Mesodermal cell (in vitro differentiated cells): ENCODE measurements at regions not wholly inside any gene's neighbourhood (a gene's known extent, or its start where the extent isn't known, plus 50 kb on each side); places are given as distances from the start of the nearest gene placed in this dataset.
"Not testable (repeated sequence)": the region's sequence is repeated elsewhere in the genome, so short reads cannot be mapped to it uniquely, and the experiment has no call there.

Experiments
- H3K27ac ChIP-seq: 2 replicates; pipeline ENCODE4 v1.7.0; 2013; ENCODE audit warnings: mild to moderate bottlenecking, low read depth, low read length, moderate library complexity; ENCODE audit not compliant: severe bottlenecking
- H3K36me3 ChIP-seq: 2 replicates; pipeline ENCODE4 v1.7.1; 2013; ENCODE audit warnings: mild to moderate bottlenecking, low read length, moderate library complexity; ENCODE audit not compliant: control insufficient read depth, insufficient read depth
- H3K4me1 ChIP-seq: one replicate; pipeline ENCODE4 v1.7.1; 2013; ENCODE audit warnings: mild to moderate bottlenecking, low read length; ENCODE audit not compliant: insufficient read depth, control insufficient read depth, poor library complexity, severe bottlenecking
- H3K4me3 ChIP-seq: 2 replicates; pipeline ENCODE4 v1.7.0; 2013; ENCODE audit warnings: low read length, control low read depth, mild to moderate bottlenecking; ENCODE audit not compliant: insufficient read depth, poor library complexity, severe bottlenecking; ENCODE audit errors: extremely low read depth
- H3K9me3 ChIP-seq: 2 replicates; pipeline ENCODE4 v1.7.1; 2013; ENCODE audit warnings: mild to moderate bottlenecking, low read length, moderate library complexity; ENCODE audit not compliant: control insufficient read depth
- WGBS, 2 experiments: methylation state at CpG; one replicate each; pipeline ENCODE4 v1.1.5; 2013; ENCODE audit warnings: missing lambda C conversion rate in 2 of 2; ENCODE audit not compliant: insufficient coverage in 2 of 2; 5-methylcytosine and 5-hydroxymethylcytosine counted together

DNA sequence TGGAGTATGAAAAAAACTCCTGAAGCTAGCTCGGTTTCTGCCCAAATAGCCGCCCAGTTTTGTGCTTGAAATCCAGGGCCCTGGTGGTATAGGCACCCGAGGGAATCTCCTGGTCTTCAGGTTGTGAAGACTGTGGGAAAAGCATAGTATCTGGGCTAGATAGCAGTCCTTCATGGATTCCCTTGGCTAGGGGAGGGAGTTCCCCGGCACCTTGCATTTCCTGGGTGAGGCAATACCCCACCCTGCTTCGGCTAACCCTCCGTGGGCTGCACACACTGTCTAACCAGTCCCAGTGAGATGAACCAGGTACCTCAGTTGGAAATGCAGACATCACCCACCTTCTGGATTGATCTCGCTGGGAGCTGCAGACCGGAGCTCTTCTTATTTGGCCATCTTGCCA, 184.5 kb upstream of the SLC35B3 start:
- no peak overlapping the region for H3K27ac ChIP-seq
- no peaks in the 10 kb centered on the region for H3K9me3 ChIP-seq
- H3K36me3 ChIP-seq = no peaks in the 10 kb centered on the region
- WGBS, 2 experiments = 93 to 94% methylated on average over 3 to 8 of the region's 8 CpGs
- no peak overlapping the region for H3K4me3 ChIP-seq
- peaks cover 7% of the 10 kb centered on the region for H3K4me1 ChIP-seq

DNA sequence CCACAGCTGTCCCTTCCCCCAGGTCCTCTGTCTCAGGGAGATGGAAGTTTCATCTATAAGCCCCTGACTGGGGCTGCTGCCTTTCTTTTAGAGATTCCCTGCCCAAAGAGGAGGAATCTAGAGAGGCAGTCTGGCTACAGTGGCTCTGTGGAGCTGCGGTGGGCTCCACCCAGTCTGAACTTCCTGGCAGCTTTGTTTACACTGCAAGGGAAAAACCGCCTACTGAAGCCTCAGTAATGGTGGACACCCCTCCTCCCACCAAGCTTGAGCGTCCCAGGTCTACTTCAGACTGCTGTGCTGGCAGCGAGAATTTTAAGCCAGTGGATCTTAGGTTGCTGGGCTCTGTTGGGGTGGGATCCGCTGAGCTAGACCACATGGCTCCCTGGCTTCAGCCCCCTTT, 184.1 kb upstream of the SLC35B3 start:
- WGBS, 2 experiments = 76 to 88% methylated on average over 1 to 4 of the region's 5 CpGs

GRCh38 chr6:8608737-8609136, 173.4 kb upstream of the SLC35B3 start:
- no peaks in the 10 kb centered on the region for H3K36me3 ChIP-seq
- H3K27ac ChIP-seq = no peak overlapping the region
- WGBS, 2 experiments = 67 to 100% methylated on average over 1 of the region's 5 CpGs
- H3K9me3 ChIP-seq = no peaks in the 10 kb centered on the region
- H3K4me3 ChIP-seq = no peak overlapping the region
- no peaks in the 10 kb centered on the region for H3K4me1 ChIP-seq

More for the DNA sequence above, 184.1 kb upstream of the SLC35B3 start:
- H3K27ac ChIP-seq, H3K36me3 ChIP-seq, H3K9me3 ChIP-seq, H3K4me3 ChIP-seq, H3K4me1 ChIP-seq: not testable (repeated sequence)

DNA sequence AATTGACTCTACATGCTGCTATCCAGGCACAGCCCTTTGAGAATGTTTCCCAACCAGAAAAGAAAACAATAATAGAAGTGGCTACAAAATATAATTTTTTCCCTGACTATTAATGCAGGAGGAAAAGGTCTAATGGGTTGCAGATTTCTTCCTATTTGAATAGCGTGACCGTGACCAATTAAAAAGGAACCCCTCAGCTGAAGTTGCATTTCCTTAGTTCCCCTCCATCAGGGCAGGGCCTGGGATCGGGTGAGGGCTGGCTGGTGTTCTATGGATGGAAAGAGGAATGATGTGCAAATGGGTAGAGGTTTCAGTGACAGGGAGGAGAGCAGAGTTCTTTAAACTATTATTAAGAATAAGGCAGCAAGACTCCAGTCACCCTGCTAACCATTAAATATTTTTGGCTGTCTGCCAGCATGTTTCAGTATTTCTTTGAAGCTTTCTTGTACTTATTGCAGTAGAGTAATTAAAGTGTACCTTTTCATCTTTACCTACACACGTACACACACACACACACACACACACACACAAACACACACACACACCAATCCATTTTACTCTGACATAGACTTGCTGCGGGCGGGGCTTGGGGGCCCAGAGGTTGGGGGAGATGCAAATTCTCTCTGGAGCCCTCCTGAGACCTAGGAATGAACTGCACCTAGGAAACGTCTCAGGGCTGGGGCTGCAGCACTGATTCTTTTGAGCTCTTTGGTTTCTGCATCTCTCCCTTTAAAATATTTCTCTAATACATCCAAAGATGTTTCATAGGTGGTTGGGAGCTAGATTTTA, 154.8 kb upstream of the SLC35B3 start:
- Histone ChIP-seq H3K4me3 (no peak overlapping the region), H3K27ac (no peak overlapping the region), H3K9me3 (no peaks in the 10 kb centered on the region), H3K36me3 (no peaks in the 10 kb centered on the region), H3K4me1 (no peaks in the 10 kb centered on the region)
- 52% methylated on average over 3 of the region's 7 CpGs; no CpG with 5 or more reads in 1 of the 2 experiments for WGBS, 2 experiments

DNA sequence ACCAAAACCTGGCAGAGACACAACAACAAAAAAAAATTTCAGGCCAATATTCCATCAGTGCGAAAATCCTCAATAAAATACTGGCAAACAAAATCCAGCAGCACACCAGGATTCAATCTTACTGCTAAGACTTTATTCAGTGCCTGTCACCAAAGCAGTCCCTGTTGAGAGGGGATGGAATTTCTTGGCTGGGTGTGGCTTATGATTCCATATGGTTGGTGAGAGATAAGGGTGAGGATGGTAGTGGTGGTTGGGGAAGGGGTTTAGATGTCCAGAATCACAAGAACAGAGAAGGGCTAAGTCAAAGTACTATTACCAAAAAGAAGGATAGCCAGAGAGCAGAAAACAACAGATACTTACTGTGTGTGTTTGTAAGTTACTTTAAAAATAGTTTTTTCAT, 152.8 kb upstream of the SLC35B3 start:
- WGBS, 2 experiments = 100% methylated on average over 1 of the region's 1 CpG; no CpG with 5 or more reads in 1 of the 2 experiments
- Histone ChIP-seq H3K27ac (no peak overlapping the region), H3K4me1 (no peaks in the 10 kb centered on the region), H3K9me3 (no peaks in the 10 kb centered on the region), H3K4me3 (no peak overlapping the region), H3K36me3 (no peaks in the 10 kb centered on the region)

DNA sequence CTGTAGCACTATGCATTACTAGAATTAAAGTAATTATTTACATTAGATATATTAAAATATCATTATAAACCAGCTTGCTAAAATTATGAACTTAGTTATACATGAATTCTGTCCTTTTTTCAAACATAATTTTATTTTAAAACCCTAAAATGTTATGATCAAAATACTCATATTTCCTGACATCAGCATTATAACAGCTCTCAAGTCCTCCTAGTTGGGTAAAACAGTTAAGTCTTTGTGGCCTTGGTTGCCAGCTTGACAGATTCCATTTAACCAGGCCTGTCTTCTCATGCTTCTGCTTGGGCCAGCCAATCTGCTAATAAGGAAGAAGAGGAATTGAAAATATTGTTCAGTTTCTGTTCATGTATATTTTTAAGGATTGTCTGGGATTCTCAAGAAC, 147.9 kb upstream of the SLC35B3 start:
- no peak overlapping the region for H3K27ac ChIP-seq
- H3K9me3 ChIP-seq = no peaks in the 10 kb centered on the region
- H3K4me1 ChIP-seq = peaks cover 5% of the 10 kb centered on the region
- H3K4me3 ChIP-seq = no peak overlapping the region
- H3K36me3 ChIP-seq = no peaks in the 10 kb centered on the region

DNA sequence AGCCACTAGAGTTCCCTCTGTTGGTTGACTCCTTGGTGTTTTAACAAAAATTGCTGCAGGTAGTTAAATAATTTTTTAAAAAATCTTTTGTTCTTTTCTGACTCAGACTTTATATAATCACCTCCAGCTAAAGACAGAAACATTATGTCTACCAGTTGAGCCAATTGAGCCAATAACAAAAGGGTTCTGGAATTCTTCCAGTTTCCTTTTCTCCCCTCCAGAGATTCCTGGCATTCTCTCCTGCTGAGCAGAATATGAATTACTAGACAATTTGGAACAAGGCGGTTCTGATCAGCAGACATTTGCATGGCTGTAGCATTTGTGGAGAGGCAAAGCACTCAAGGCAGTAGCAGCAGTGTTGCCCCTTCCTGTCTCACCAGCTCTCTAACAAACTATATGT, 144.0 kb upstream of the SLC35B3 start:
- H3K36me3 ChIP-seq = no peaks in the 10 kb centered on the region
- WGBS, 2 experiments = 83 to 100% methylated on average over 1 of the region's 1 CpG
- H3K4me1 ChIP-seq = peaks cover 5% of the 10 kb centered on the region
- no peaks in the 10 kb centered on the region for H3K9me3 ChIP-seq
- no peak overlapping the region for H3K4me3 ChIP-seq
- H3K27ac ChIP-seq = no peak overlapping the region

GRCh38 chr6:8578006-8578405, 142.7 kb upstream of the SLC35B3 start:
- no peaks in the 10 kb centered on the region for H3K9me3 ChIP-seq
- H3K27ac ChIP-seq = no peak overlapping the region
- H3K36me3 ChIP-seq = no peaks in the 10 kb centered on the region
- no peak overlapping the region for H3K4me3 ChIP-seq
- WGBS, 2 experiments = no CpG with 5 or more reads among the region's 1 CpG
- H3K4me1 ChIP-seq = peaks cover 5% of the 10 kb centered on the region

GRCh38 chr6:8574749-8575468, 139.6 kb upstream of the SLC35B3 start:
- 94 to 100% methylated on average over 1 to 2 of the region's 6 CpGs for WGBS, 2 experiments
- no peaks in the 10 kb centered on the region for H3K36me3 ChIP-seq

GRCh38 chr6:8574311-8574710, 139.0 kb upstream of the SLC35B3 start:
- Histone ChIP-seq H3K36me3 (no peaks in the 10 kb centered on the region), H3K9me3 (no peaks in the 10 kb centered on the region), H3K4me1 (peaks cover 9% of the 10 kb centered on the region), H3K4me3 (no peak overlapping the region), H3K27ac (no peak overlapping the region)
- no CpG with 5 or more reads among the region's 2 CpGs for WGBS, 2 experiments

More at GRCh38 chr6:8574749-8575468, 139.6 kb upstream of the SLC35B3 start:
- no peak overlapping the region for H3K4me3 ChIP-seq
- peaks cover 9% of the 10 kb centered on the region for H3K4me1 ChIP-seq
- no peak overlapping the region for H3K27ac ChIP-seq
- H3K9me3 ChIP-seq = no peaks in the 10 kb centered on the region
